Trophoblast cell (in vitro differentiated cells and primary cell): ENCODE measurements at regions not wholly inside any gene's neighbourhood (a gene's known extent, or its start where the extent isn't known, plus 50 kb on each side); places are given as distances from the start of the nearest gene placed in this dataset.
"Not testable (repeated sequence)": the region's sequence is repeated elsewhere in the genome, so short reads cannot be mapped to it uniquely, and the experiment has no call there.

Source experiments
- DNase-seq, 2 donors: peaks; one replicate each; pipeline ENCODE4 v3.0.0-alpha.2; 2016
- H2AFZ ChIP-seq: 2 replicates; pipeline ENCODE4 v1.6.1; 2013; ENCODE audit warnings: low read length, moderate library complexity, mild to moderate bottlenecking; ENCODE audit not compliant: insufficient read depth, poor library complexity
- H2AK5ac ChIP-seq: 2 replicates; pipeline ENCODE4 v1.6.1; 2013; ENCODE audit warnings: mild to moderate bottlenecking, low read length
- H2BK120ac ChIP-seq: 2 replicates; pipeline ENCODE4 v1.6.1; 2013; ENCODE audit warnings: low read length, mild to moderate bottlenecking, moderate library complexity; ENCODE audit not compliant: insufficient read depth, poor library complexity
- H2BK12ac ChIP-seq: 2 replicates; pipeline ENCODE4 v1.6.1; 2013; ENCODE audit warnings: mild to moderate bottlenecking, low read length, moderate library complexity
- H2BK5ac ChIP-seq: 2 replicates; pipeline ENCODE4 v1.6.1; 2013; ENCODE audit warnings: low read length, low read depth, moderate library complexity, mild to moderate bottlenecking; ENCODE audit not compliant: poor library complexity
- H3K14ac ChIP-seq: 2 replicates; pipeline ENCODE4 v1.6.1; 2013; ENCODE audit warnings: mild to moderate bottlenecking, low read length
- H3K18ac ChIP-seq: 2 replicates; pipeline ENCODE4 v1.6.1; 2013; ENCODE audit warnings: mild to moderate bottlenecking, low read length
- H3K23ac ChIP-seq: 2 replicates; pipeline ENCODE4 v1.6.1; 2013; ENCODE audit warnings: low read length
- H3K27ac ChIP-seq: 2 replicates; pipeline ENCODE4 v1.5.1; 2013; ENCODE audit warnings: low read depth, mild to moderate bottlenecking, inconsistent platforms, low read length, moderate library complexity
- H3K27me3 ChIP-seq: 2 replicates; pipeline ENCODE4 v1.6.1; 2013; ENCODE audit warnings: inconsistent platforms, mild to moderate bottlenecking, low read length, moderate library complexity; ENCODE audit not compliant: insufficient read depth
- H3K36me3 ChIP-seq, 2 experiments: 1 replicate in 1 of 2; 2 replicates in 1 of 2; pipeline ENCODE4 v1.6.1; 2013; ENCODE audit warnings: low read length in 2 of 2, mild to moderate bottlenecking in 2 of 2, moderate library complexity in 1 of 2; ENCODE audit not compliant: insufficient read depth in 2 of 2, control insufficient read depth in 1 of 2
- H3K4ac ChIP-seq: 2 replicates; pipeline ENCODE4 v1.6.1; 2013; ENCODE audit warnings: low read depth, mild to moderate bottlenecking, low read length, moderate library complexity
- H3K4me1 ChIP-seq, 2 experiments: 1 replicate in 1 of 2; 2 replicates in 1 of 2; pipeline ENCODE4 v1.6.1; 2013; ENCODE audit warnings: low read length in 2 of 2, mild to moderate bottlenecking in 2 of 2, moderate library complexity in 1 of 2; ENCODE audit not compliant: insufficient read depth in 2 of 2, control insufficient read depth in 1 of 2
- H3K4me2 ChIP-seq: 2 replicates; pipeline ENCODE4 v1.6.1; 2013; ENCODE audit warnings: inconsistent platforms, mild to moderate bottlenecking, low read length, moderate library complexity
- H3K4me3 ChIP-seq: 2 replicates; pipeline ENCODE4 v1.5.1; 2013; ENCODE audit warnings: mild to moderate bottlenecking, low read depth, low read length, inconsistent platforms
- H3K79me1 ChIP-seq: one replicate; pipeline ENCODE4 v1.6.1; 2013; ENCODE audit warnings: low read length
- H3K79me2 ChIP-seq: 2 replicates; pipeline ENCODE4 v1.6.1; 2013; ENCODE audit warnings: low read length, mild to moderate bottlenecking; ENCODE audit not compliant: control insufficient read depth, insufficient read depth, poor library complexity
- H3K9ac ChIP-seq: 2 replicates; pipeline ENCODE4 v1.6.1; 2013; ENCODE audit warnings: mild to moderate bottlenecking, low read length
- H3K9me3 ChIP-seq: 2 replicates; pipeline ENCODE4 v1.6.1; 2013; ENCODE audit warnings: low read depth, mild to moderate bottlenecking, control low read depth, inconsistent platforms, low read length; ENCODE audit not compliant: insufficient read depth
- H4K12ac ChIP-seq: 2 replicates; pipeline ENCODE4 v1.6.1; 2013; ENCODE audit warnings: low read depth, mild to moderate bottlenecking, low read length, moderate library complexity
- H4K8ac ChIP-seq: 2 replicates; pipeline ENCODE4 v1.6.1; 2013; ENCODE audit warnings: low read depth, mild to moderate bottlenecking, low read length, moderate library complexity
- H4K91ac ChIP-seq: one replicate; pipeline ENCODE4 v1.6.1; 2013; ENCODE audit warnings: low read depth, mild to moderate bottlenecking, low read length, moderate library complexity
- WGBS: extraction: QIAGEN DNeasy Blood & Tissue Kit; methylation state at CpG from one replicate; pipeline ENCODE4 v1.1.7; 2013; ENCODE audit warnings: missing lambda C conversion rate; ENCODE audit not compliant: insufficient read length, insufficient coverage; ENCODE audit errors: extremely low coverage; 5-methylcytosine and 5-hydroxymethylcytosine counted together

- Histone ChIP-seq H3K9me3 (no peaks in the 10 kb centered on the region), H3K4ac (no peak overlapping the region), H2BK5ac (no peak overlapping the region), H4K8ac (no peak overlapping the region), H3K18ac (no peak overlapping the region), H3K4me2 (no peak overlapping the region), H3K23ac (no peak overlapping the region), H2BK12ac (no peak overlapping the region), H4K91ac (no peak overlapping the region), H2AFZ (no peak overlapping the region), H2BK120ac (no peak overlapping the region), H3K9ac (no peak overlapping the region), H3K79me1 (peaks cover 8% of the 10 kb centered on the region), H3K14ac (no peak overlapping the region), H3K27ac (no peak overlapping the region), H3K36me3 (no peaks in the 10 kb centered on the region), H3K27me3 (no peaks in the 10 kb centered on the region), H2AK5ac (no peak overlapping the region), H4K12ac (no peak overlapping the region), H3K79me2 (no peaks in the 10 kb centered on the region), H3K4me1 (peaks cover 9 to 13% of the 10 kb centered on the region in 2 experiments), H3K4me3 (no peak overlapping the region)
- DNase-seq: no peak
- no CpG with 5 or more reads among the region's 5 CpGs for WGBS
Observed at GRCh38 chr14:57150449-57150848, 118.3 kb downstream of the EXOC5 start.

DNA sequence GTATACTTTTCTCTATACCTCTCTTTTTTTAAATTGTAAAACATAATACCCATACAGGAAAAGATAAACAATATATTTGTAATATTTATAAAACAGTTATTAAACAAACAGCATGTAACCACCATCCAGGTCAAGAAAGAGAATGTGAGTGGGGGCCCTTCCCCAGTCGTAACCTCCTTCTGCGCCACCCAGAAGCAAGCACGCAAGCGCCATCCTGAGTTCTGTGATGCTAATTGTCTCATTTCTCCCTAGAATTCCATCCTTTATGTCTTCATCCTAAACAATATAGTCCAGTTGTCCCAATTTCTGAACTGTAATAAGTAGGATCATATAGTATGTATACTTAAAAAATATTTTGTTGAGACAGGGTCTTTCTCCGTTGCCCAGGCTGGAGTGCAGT is 129.5 kb downstream of the EXOC5 start:
- H2AK5ac ChIP-seq: no peak overlapping the region
- H3K27ac ChIP-seq: no peak overlapping the region
- no peak for DNase-seq
- no peak overlapping the region for H3K18ac ChIP-seq
- no peak overlapping the region for H2BK12ac ChIP-seq
- H3K4ac ChIP-seq: no peak overlapping the region
- no peak overlapping the region for H3K23ac ChIP-seq
- H3K14ac ChIP-seq: no peak overlapping the region
- no peaks in the 10 kb centered on the region for H3K36me3 ChIP-seq
- H3K27me3 ChIP-seq: no peaks in the 10 kb centered on the region
- H3K4me2 ChIP-seq: no peak overlapping the region
- no peaks in the 10 kb centered on the region for H3K79me2 ChIP-seq
- H3K4me3 ChIP-seq: no peak overlapping the region
- H3K4me1 ChIP-seq: no peaks in the 10 kb centered on the region
- no peak overlapping the region for H3K9ac ChIP-seq
- H4K8ac ChIP-seq: no peak overlapping the region
- no peak overlapping the region for H2AFZ ChIP-seq
- no peak overlapping the region for H2BK5ac ChIP-seq
- no peak overlapping the region for H2BK120ac ChIP-seq
- H3K9me3 ChIP-seq: peaks cover 1% of the 10 kb centered on the region
- H4K12ac ChIP-seq: no peak overlapping the region
- no CpG with 5 or more reads among the region's 5 CpGs for WGBS
- no peaks in the 10 kb centered on the region for H3K79me1 ChIP-seq
- no peak overlapping the region for H4K91ac ChIP-seq

DNA sequence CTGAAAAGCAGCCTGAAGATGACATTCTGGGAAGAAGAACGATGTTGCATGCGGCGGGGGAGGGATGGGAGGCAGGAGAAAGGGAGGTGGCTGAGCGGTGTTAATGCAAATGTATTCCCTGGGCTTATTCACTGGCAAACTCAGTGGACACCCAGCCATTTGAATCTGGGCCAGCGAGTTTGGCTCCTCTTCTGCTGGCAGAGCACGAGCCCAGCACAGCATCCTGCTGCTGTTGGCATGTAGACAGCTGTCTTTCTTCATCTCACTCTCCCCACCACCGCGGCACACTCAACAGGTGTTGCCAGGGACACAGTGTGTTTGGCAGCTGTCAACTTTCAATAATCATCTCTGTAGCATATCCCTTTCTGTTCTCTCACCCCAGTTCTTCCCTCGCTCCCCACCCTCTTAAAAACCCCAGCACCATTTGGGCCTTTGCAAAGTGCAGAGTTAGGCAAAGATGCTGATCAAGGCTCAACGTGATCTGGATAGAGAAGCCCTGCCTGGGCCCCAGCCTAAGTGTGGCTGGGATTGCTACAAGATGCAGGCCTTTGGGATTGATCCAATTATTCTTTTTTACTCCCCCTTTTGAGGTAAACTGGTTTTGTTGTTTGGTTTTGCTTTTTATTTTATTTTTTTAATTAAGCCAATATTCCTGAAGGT is 131.9 kb downstream of the EXOC5 start:
- Histone ChIP-seq H3K23ac (no peak overlapping the region), H3K4me1 (no peaks in the 10 kb centered on the region), H3K27me3 (no peaks in the 10 kb centered on the region), H3K36me3 (no peaks in the 10 kb centered on the region), H3K14ac (no peak overlapping the region), H2AK5ac (no peak overlapping the region), H2BK5ac (no peak overlapping the region), H3K9ac (no peak overlapping the region), H2BK12ac (no peak overlapping the region), H4K91ac (no peak overlapping the region), H4K8ac (no peak overlapping the region), H3K4me2 (no peak overlapping the region), H3K18ac (no peak overlapping the region), H2BK120ac (no peak overlapping the region), H3K4me3 (no peak overlapping the region), H2AFZ (no peak overlapping the region), H3K9me3 (peaks cover 1% of the 10 kb centered on the region), H3K79me1 (no peaks in the 10 kb centered on the region), H4K12ac (no peak overlapping the region), H3K27ac (no peak overlapping the region), H3K79me2 (no peaks in the 10 kb centered on the region), H3K4ac (no peak overlapping the region)
- DNase-seq: no peak
- WGBS: no CpG with 5 or more reads among the region's 10 CpGs

GRCh38 chr14:57127809-57128208 is 140.9 kb downstream of the EXOC5 start:
- H4K12ac ChIP-seq, H4K8ac ChIP-seq, H4K91ac ChIP-seq, H3K27ac ChIP-seq, H3K27me3 ChIP-seq, H3K18ac ChIP-seq, H3K36me3 ChIP-seq, H3K14ac ChIP-seq, H3K23ac ChIP-seq, H2AK5ac ChIP-seq, H3K79me1 ChIP-seq, H2AFZ ChIP-seq, H3K9ac ChIP-seq, H3K79me2 ChIP-seq, H3K4me2 ChIP-seq, H3K4me3 ChIP-seq, H2BK5ac ChIP-seq, DNase-seq, H3K4ac ChIP-seq, H2BK12ac ChIP-seq, H3K9me3 ChIP-seq, H2BK120ac ChIP-seq, H3K4me1 ChIP-seq: not testable (repeated sequence)
- WGBS: no CpG with 5 or more reads among the region's 6 CpGs
